ENCODE measurements at regions not wholly inside any gene's neighbourhood (a gene's known extent, or its start where the extent isn't known, plus 50 kb on each side); places are given as distances from the start of the nearest gene placed in this dataset.

DNA sequence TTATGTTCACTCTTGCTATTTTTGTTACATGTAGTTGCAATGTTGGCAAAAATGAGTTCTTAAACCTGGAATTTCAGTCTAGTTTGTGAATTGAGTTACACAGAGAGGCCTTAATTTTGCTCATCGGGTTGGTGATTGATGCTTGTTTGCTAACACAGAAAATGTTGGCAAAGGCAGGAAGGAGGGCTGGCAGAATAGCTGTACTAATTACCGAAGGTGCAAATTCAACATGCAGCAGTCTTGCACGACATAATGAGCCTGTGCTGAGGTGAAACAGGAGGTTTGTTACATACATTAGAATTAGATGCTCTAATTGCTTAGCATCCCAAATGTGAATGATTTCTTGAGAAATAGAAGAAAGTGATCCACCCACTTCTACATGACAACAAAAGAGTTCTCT lies 475.0 kb upstream of the TOM1L1 start:
- H3K18ac ChIP-seq (ENCODE audit: low read depth, low read length): no peak overlapping the region
- in situ Hi-C loops (cut with MboI; ENCODE audit: low sequenced_read_pairs): no loop called here
- dilution Hi-C loops (cut with HindIII; ENCODE audit: low sequenced_read_pairs, unreplicated experiment): no loop called here

More for the DNA sequence above, 475.0 kb upstream of the TOM1L1 start:
- ATAC-seq (ENCODE audit: low read depth): no peak
- ChIA-PET CTCF (no interaction called here), POLR2A (ENCODE audit: unreplicated experiment) (no interaction called here)
- peaks cover 3% of the 10 kb centered on the region; the same call in 1 of the 2 replicates for H3K9me3 ChIP-seq (ENCODE audit: control insufficient read depth, insufficient read depth, low read length)
- TF ChIP-seq RAD21 (IDR thresholded peaks at IDR 0.05; ENCODE audit: low read length): no peak
- TF ChIP-seq MXI1 (IDR thresholded peaks at IDR 0.05; ENCODE audit: borderline replicate concordance, low read depth, low read length): no peak
- TF ChIP-seq RCOR1 (IDR thresholded peaks at IDR 0.05; ENCODE audit: insufficient replicate concordance, low read length): no peak
- no peak for TF ChIP-seq MAFK (IDR thresholded peaks at IDR 0.05; ENCODE audit: low read depth, low read length)
- no peak for TF ChIP-seq CHD1 (IDR thresholded peaks at IDR 0.05; ENCODE audit: low read depth, low read length)
- TF ChIP-seq BHLHE40 (IDR thresholded peaks at IDR 0.05; ENCODE audit: low read depth, low read length): no peak
- TF ChIP-seq, protein P1, sequence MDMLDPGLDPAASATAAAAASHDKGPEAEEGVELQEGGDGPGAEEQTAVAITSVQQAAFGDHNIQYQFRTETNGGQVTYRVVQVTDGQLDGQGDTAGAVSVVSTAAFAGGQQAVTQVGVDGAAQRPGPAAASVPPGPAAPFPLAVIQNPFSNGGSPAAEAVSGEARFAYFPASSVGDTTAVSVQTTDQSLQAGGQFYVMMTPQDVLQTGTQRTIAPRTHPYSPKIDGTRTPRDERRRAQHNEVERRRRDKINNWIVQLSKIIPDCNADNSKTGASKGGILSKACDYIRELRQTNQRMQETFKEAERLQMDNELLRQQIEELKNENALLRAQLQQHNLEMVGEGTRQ (IDR thresholded peaks at IDR 0.05; ENCODE audit: low read depth, low read length): no peak
- TF ChIP-seq MAZ (IDR thresholded peaks at IDR 0.05; ENCODE audit: borderline replicate concordance, low read depth, low read length): no peak
- no peak for TF ChIP-seq FOS (IDR thresholded peaks at IDR 0.05; ENCODE audit: low read depth, low read length)
- TF ChIP-seq CEBPB (IDR thresholded peaks at IDR 0.05; ENCODE audit: low read depth, low read length): no peak
- TF ChIP-seq, protein P2, sequence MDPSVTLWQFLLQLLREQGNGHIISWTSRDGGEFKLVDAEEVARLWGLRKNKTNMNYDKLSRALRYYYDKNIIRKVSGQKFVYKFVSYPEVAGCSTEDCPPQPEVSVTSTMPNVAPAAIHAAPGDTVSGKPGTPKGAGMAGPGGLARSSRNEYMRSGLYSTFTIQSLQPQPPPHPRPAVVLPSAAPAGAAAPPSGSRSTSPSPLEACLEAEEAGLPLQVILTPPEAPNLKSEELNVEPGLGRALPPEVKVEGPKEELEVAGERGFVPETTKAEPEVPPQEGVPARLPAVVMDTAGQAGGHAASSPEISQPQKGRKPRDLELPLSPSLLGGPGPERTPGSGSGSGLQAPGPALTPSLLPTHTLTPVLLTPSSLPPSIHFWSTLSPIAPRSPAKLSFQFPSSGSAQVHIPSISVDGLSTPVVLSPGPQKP (IDR thresholded peaks at IDR 0.05; ENCODE audit: borderline replicate concordance, low read depth, low read length): no peak
- no peak overlapping the region for H2BK15ac ChIP-seq (ENCODE audit: low read depth, low read length)
- intact Hi-C loops (cut with micrococcal nuclease): no loop called here
- H3K27ac ChIP-seq (ENCODE audit: insufficient read depth, low read length): no peak overlapping the region
- H3K4me2 ChIP-seq (ENCODE audit: low read depth, low read length): no peak overlapping the region
- H3K27me3 ChIP-seq (ENCODE audit: control insufficient read depth, insufficient read depth, low read length): no peaks in the 10 kb centered on the region
- H3K9ac ChIP-seq (ENCODE audit: low read depth, low read length): no peak overlapping the region
- no TSS peak for BruUV-seq (replicated peaks)
- no peak overlapping the region for H2BK5ac ChIP-seq (ENCODE audit: low read depth, low read length, poor library complexity, severe bottlenecking)
- no peak overlapping the region for H4K5ac ChIP-seq (ENCODE audit: low read depth, low read length)
- no peak overlapping the region for H2BK20ac ChIP-seq (ENCODE audit: low read depth, low read length)
- H2AK5ac ChIP-seq (ENCODE audit: low read depth, low read length): no peak overlapping the region
- no peak overlapping the region for H3K4me3 ChIP-seq (ENCODE audit: insufficient read depth, low read depth, low read length)
- H3K4me1 ChIP-seq (ENCODE audit: control insufficient read depth, insufficient read depth, low read length): no peaks in the 10 kb centered on the region
- H3K36me3 ChIP-seq (ENCODE audit: control insufficient read depth, insufficient read depth, low read length): no peaks in the 10 kb centered on the region
- no peak overlapping the region for H2BK120ac ChIP-seq (ENCODE audit: low read depth, low read length)
- H3K56ac ChIP-seq (ENCODE audit: extremely low read depth, insufficient read depth, low read length): no peak overlapping the region
- H4K20me1 ChIP-seq (ENCODE audit: insufficient read depth, low read length): no peaks in the 10 kb centered on the region
- DNase-seq: no peak
- no peak overlapping the region for H4K8ac ChIP-seq (ENCODE audit: low read depth in 2 of 2, low read length in 2 of 2)
- H2AK9ac ChIP-seq (replicated peaks; ENCODE audit: low read depth, low read length, poor library complexity): no peak overlapping the region
- no peaks in the 10 kb centered on the region for H3K79me1 ChIP-seq (ENCODE audit: low read depth in 1 of 2, low read length in 2 of 2)
- no peak overlapping the region for H3K4ac ChIP-seq (ENCODE audit: low read depth, low read length)
- no peaks in the 10 kb centered on the region for H3K9me1 ChIP-seq (ENCODE audit: insufficient read depth, low read length)
- WGBS, 2 experiments (ENCODE audit: extremely low coverage in 2 of 2, insufficient read length in 1 of 2): no CpG with 5 or more reads among the region's 3 CpGs
- no peak overlapping the region for H4K91ac ChIP-seq (ENCODE audit: insufficient read depth, low read depth, low read length)
- no peak overlapping the region for H3K23ac ChIP-seq (ENCODE audit: low read depth, low read length)
- H2AFZ ChIP-seq (replicated peaks; ENCODE audit: low read length, poor library complexity): no peak overlapping the region
- no peak overlapping the region for H3K14ac ChIP-seq (replicated peaks; ENCODE audit: low read depth, low read length)

Measured in IMR-90 (cell line).